ENCODE measurements at regions not wholly inside any gene's neighbourhood (a gene's known extent, or its start where the extent isn't known, plus 50 kb on each side); places are given as distances from the start of the nearest gene placed in this dataset.
A peak's percentile ranks its signal among the peaks of the same experiment; 100 is the strongest.

GRCh38 chr4:55727746-55728145 is 91.6 kb upstream of the NMU start:
- FAIRE-seq, result no peak
- no peak for DNase-seq
- H3K9me3 ChIP-seq (ENCODE audit: control insufficient read depth in 2 of 3, insufficient read depth in 1 of 3, low read length in 3 of 3), result no peaks in the 10 kb centered on the region
- H3K4me1 ChIP-seq (ENCODE audit: control insufficient read depth in 2 of 3, insufficient read depth in 2 of 3, low read depth in 1 of 3, low read length in 3 of 3), result no peaks in the 10 kb centered on the region
- no peak overlapping the region for H3K27ac ChIP-seq (ENCODE audit: low read depth in 2 of 2, low read length in 2 of 2)
- no peak for TF ChIP-seq CTCF (IDR thresholded peaks at IDR 0.05; ENCODE audit: borderline replicate concordance, extremely low read depth, insufficient read depth)
- intact Hi-C loops (cut with DNase I), result no loop called here
- no peak overlapping the region for H3K4me3 ChIP-seq (ENCODE audit: low read length in 3 of 3)
- H3K27me3 ChIP-seq (ENCODE audit: control insufficient read depth, insufficient read depth, low read length), result no peaks in the 10 kb centered on the region
- no peaks in the 10 kb centered on the region for H3K36me3 ChIP-seq (ENCODE audit: control insufficient read depth in 2 of 3, insufficient read depth in 3 of 3, low read length in 3 of 3)
- H3K9ac ChIP-seq (ENCODE audit: low read length in 3 of 3), result no peak overlapping the region

DNA sequence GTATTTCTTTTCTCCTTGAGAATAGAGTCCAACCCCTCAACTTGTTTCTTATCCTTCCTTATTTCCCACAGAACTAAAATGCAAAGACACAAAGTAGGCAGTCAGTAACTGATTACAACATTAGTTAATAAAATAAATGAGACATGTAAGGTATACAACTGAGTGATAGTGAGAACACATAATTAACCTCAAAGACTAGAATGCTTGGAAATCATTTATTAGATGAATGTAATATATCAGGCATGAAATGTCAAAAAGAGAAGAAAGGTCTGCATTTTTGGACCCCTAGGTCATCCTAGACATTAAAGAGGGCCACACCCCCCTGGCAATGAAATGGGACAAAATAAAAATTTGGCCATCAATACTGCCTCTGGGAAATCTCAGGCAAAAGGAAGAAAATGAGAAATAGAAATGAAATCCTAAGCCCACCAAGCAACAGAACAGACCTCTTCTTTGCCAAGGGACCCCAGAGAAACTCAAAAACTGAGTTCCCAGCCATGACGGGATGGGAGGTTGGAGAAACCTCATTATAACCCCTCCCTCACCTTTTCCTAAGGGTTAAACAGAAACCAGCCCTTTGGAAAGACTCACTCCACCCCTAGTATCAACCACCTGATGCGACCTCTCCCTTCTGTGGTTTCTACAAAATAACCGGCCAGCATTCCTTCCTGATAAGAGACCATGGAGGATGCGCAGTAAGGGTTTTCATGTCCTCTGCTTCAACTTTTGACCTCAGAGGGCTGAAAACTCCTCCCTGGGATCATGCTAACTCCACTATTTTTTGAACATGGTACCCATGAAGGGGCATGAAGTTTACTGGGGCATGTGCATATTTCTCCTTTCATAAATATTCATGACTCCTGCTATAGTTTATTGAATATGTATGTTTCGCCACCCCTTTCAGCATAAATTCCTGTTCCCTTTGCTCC is 90.0 kb upstream of the EXOC1L start:
- H3K27me3 ChIP-seq (ENCODE audit: control insufficient read depth, insufficient read depth, low read length), result no peaks in the 10 kb centered on the region
- no peak overlapping the region for H3K9ac ChIP-seq (ENCODE audit: low read length in 3 of 3)
- H3K4me1 ChIP-seq (ENCODE audit: control insufficient read depth in 2 of 3, insufficient read depth in 2 of 3, low read depth in 1 of 3, low read length in 3 of 3), result no peaks in the 10 kb centered on the region
- no peaks in the 10 kb centered on the region for H3K36me3 ChIP-seq (ENCODE audit: control insufficient read depth in 2 of 3, insufficient read depth in 3 of 3, low read length in 3 of 3)
- DNase-seq (peak in 2 of 5 donors; percentile 4 to 24), FAIRE-seq (no peak)
- no peak overlapping the region for H3K27ac ChIP-seq (ENCODE audit: low read depth in 2 of 2, low read length in 2 of 2)
- no peak for TF ChIP-seq CTCF (IDR thresholded peaks at IDR 0.05; ENCODE audit: borderline replicate concordance, extremely low read depth, insufficient read depth)
- no peaks in the 10 kb centered on the region for H3K9me3 ChIP-seq (ENCODE audit: control insufficient read depth in 2 of 3, insufficient read depth in 1 of 3, low read length in 3 of 3)
- no peak overlapping the region for H3K4me3 ChIP-seq (ENCODE audit: low read length in 3 of 3)
- intact Hi-C loops (cut with DNase I), result no loop called here

GRCh38 chr4:55730280-55730931 is 89.2 kb upstream of the EXOC1L start:
- FAIRE-seq (no peak), DNase-seq (peak in 1 of 5 donors; percentile 5)
- H3K9me3 ChIP-seq (ENCODE audit: control insufficient read depth in 2 of 3, insufficient read depth in 1 of 3, low read length in 3 of 3), result no peaks in the 10 kb centered on the region
- no peak overlapping the region for H3K27ac ChIP-seq (ENCODE audit: low read depth in 2 of 2, low read length in 2 of 2)
- no peaks in the 10 kb centered on the region for H3K27me3 ChIP-seq (ENCODE audit: control insufficient read depth, insufficient read depth, low read length)
- no peak overlapping the region for H3K9ac ChIP-seq (ENCODE audit: low read length in 3 of 3)
- no peaks in the 10 kb centered on the region for H3K36me3 ChIP-seq (ENCODE audit: control insufficient read depth in 2 of 3, insufficient read depth in 3 of 3, low read length in 3 of 3)
- TF ChIP-seq CTCF (IDR thresholded peaks at IDR 0.05; ENCODE audit: borderline replicate concordance, extremely low read depth, insufficient read depth), result no peak
- H3K4me1 ChIP-seq (ENCODE audit: control insufficient read depth in 2 of 3, insufficient read depth in 2 of 3, low read depth in 1 of 3, low read length in 3 of 3), result no peaks in the 10 kb centered on the region
- no peak overlapping the region for H3K4me3 ChIP-seq (ENCODE audit: low read length in 3 of 3)
- intact Hi-C loops (cut with DNase I), result no loop called here

Measured in kidney (tissue), 13 donors.